IPS-18a (cell line): ENCODE measurements at regions not wholly inside any gene's neighbourhood (a gene's known extent, or its start where the extent isn't known, plus 50 kb on each side); places are given as distances from the start of the nearest gene placed in this dataset.
"Not testable (repeated sequence)": the region's sequence is repeated elsewhere in the genome, so short reads cannot be mapped to it uniquely, and the experiment has no call there.

Experiments used
- H3K27ac ChIP-seq: one replicate; pipeline ENCODE4 v1.5.1; 2013; ENCODE audit warnings: low read length
- H3K27me3 ChIP-seq: one replicate; pipeline ENCODE4 v1.6.1; 2013; ENCODE audit warnings: mild to moderate bottlenecking, low read length; ENCODE audit not compliant: control insufficient read depth, insufficient read depth
- H3K36me3 ChIP-seq: one replicate; pipeline ENCODE4 v1.6.1; 2013; ENCODE audit warnings: low read depth, low read length; ENCODE audit not compliant: control insufficient read depth
- H3K4me1 ChIP-seq: one replicate; pipeline ENCODE4 v1.6.1; 2013; ENCODE audit warnings: low read depth, low read length; ENCODE audit not compliant: control insufficient read depth
- H3K4me3 ChIP-seq: one replicate; pipeline ENCODE4 v1.5.1; 2013; ENCODE audit warnings: low read length
- H3K9ac ChIP-seq: one replicate; pipeline ENCODE4 v1.6.1; 2013; ENCODE audit warnings: mild to moderate bottlenecking, low read length, moderate library complexity
- H3K9me3 ChIP-seq: one replicate; pipeline ENCODE4 v1.6.1; 2013; ENCODE audit warnings: low read depth, low read length; ENCODE audit not compliant: control insufficient read depth

GRCh38 chr12:124375141-124375788, 80.4 kb downstream of the RFLNA start:
- no peaks in the 10 kb centered on the region for H3K27me3 ChIP-seq
- no peaks in the 10 kb centered on the region for H3K9me3 ChIP-seq
- H3K9ac ChIP-seq = no peak overlapping the region
- no peak overlapping the region for H3K4me3 ChIP-seq
- peaks cover 17% of the 10 kb centered on the region for H3K36me3 ChIP-seq
- no peak overlapping the region for H3K27ac ChIP-seq
- no peaks in the 10 kb centered on the region for H3K4me1 ChIP-seq

- H3K27ac ChIP-seq = no peak overlapping the region
- H3K9ac ChIP-seq = no peak overlapping the region
- no peaks in the 10 kb centered on the region for H3K9me3 ChIP-seq
- H3K4me3 ChIP-seq = no peak overlapping the region
- no peaks in the 10 kb centered on the region for H3K27me3 ChIP-seq
- H3K36me3 ChIP-seq = peaks cover 17% of the 10 kb centered on the region
- no peaks in the 10 kb centered on the region for H3K4me1 ChIP-seq
Measured at GRCh38 chr12:124374567-124374966, 79.7 kb downstream of the RFLNA start.

GRCh38 chr12:124374147-124374546, 79.3 kb downstream of the RFLNA start:
- Histone ChIP-seq H3K9me3 (no peaks in the 10 kb centered on the region), H3K27ac (no peak overlapping the region), H3K4me3 (no peak overlapping the region), H3K36me3 (peaks cover 17% of the 10 kb centered on the region), H3K27me3 (no peaks in the 10 kb centered on the region), H3K9ac (no peak overlapping the region), H3K4me1 (no peaks in the 10 kb centered on the region)

GRCh38 chr12:124373701-124374100, 78.8 kb downstream of the RFLNA start:
- H3K36me3 ChIP-seq = peaks cover 17% of the 10 kb centered on the region
- H3K4me1 ChIP-seq, H3K4me3 ChIP-seq, H3K27ac ChIP-seq, H3K27me3 ChIP-seq, H3K9me3 ChIP-seq, H3K9ac ChIP-seq: not testable (repeated sequence)

- no peaks in the 10 kb centered on the region for H3K4me1 ChIP-seq
- H3K36me3 ChIP-seq = peaks cover 14% of the 10 kb centered on the region
- H3K27me3 ChIP-seq = no peaks in the 10 kb centered on the region
- H3K27ac ChIP-seq = no peak overlapping the region
- H3K9me3 ChIP-seq = no peaks in the 10 kb centered on the region
- no peak overlapping the region for H3K4me3 ChIP-seq
- no peak overlapping the region for H3K9ac ChIP-seq
Measured at GRCh38 chr12:124372831-124373230, 77.9 kb downstream of the RFLNA start.

GRCh38 chr12:124371970-124372555, 77.2 kb downstream of the RFLNA start:
- H3K27me3 ChIP-seq = no peaks in the 10 kb centered on the region
- no peak overlapping the region for H3K9ac ChIP-seq
- H3K27ac ChIP-seq = no peak overlapping the region

GRCh38 chr12:124371366-124371765, 76.5 kb downstream of the RFLNA start:
- H3K4me1 ChIP-seq = no peaks in the 10 kb centered on the region
- no peak overlapping the region for H3K27ac ChIP-seq
- H3K36me3 ChIP-seq = peaks cover 7% of the 10 kb centered on the region
- no peak overlapping the region for H3K9ac ChIP-seq
- no peaks in the 10 kb centered on the region for H3K27me3 ChIP-seq
- no peaks in the 10 kb centered on the region for H3K9me3 ChIP-seq
- no peak overlapping the region for H3K4me3 ChIP-seq

More at GRCh38 chr12:124371970-124372555, 77.2 kb downstream of the RFLNA start:
- Histone ChIP-seq H3K4me3 (no peak overlapping the region), H3K9me3 (no peaks in the 10 kb centered on the region), H3K4me1 (no peaks in the 10 kb centered on the region), H3K36me3 (peaks cover 11% of the 10 kb centered on the region)

- Histone ChIP-seq H3K9ac (no peak overlapping the region), H3K4me3 (no peak overlapping the region), H3K36me3 (peaks cover 11% of the 10 kb centered on the region), H3K27me3 (no peaks in the 10 kb centered on the region), H3K27ac (no peak overlapping the region), H3K9me3 (no peaks in the 10 kb centered on the region), H3K4me1 (no peaks in the 10 kb centered on the region)
Measured at GRCh38 chr12:124370851-124371250, 76.0 kb downstream of the RFLNA start.

- H3K36me3 ChIP-seq = peaks cover 11% of the 10 kb centered on the region
- H3K4me3 ChIP-seq = no peak overlapping the region
- no peaks in the 10 kb centered on the region for H3K4me1 ChIP-seq
- H3K27ac ChIP-seq = no peak overlapping the region
- H3K9me3 ChIP-seq = no peaks in the 10 kb centered on the region
- H3K27me3 ChIP-seq = no peaks in the 10 kb centered on the region
- no peak overlapping the region for H3K9ac ChIP-seq
Measured at GRCh38 chr12:124370384-124370783, 75.5 kb downstream of the RFLNA start.

GRCh38 chr12:124369827-124370378, 75.0 kb downstream of the RFLNA start:
- H3K27ac ChIP-seq = no peak overlapping the region
- no peaks in the 10 kb centered on the region for H3K27me3 ChIP-seq
- H3K4me3 ChIP-seq = no peak overlapping the region
- no peaks in the 10 kb centered on the region for H3K4me1 ChIP-seq
- peaks cover 11% of the 10 kb centered on the region for H3K36me3 ChIP-seq
- no peak overlapping the region for H3K9ac ChIP-seq
- H3K9me3 ChIP-seq = no peaks in the 10 kb centered on the region

- Histone ChIP-seq H3K27me3 (no peaks in the 10 kb centered on the region), H3K9ac (no peak overlapping the region), H3K9me3 (no peaks in the 10 kb centered on the region), H3K27ac (no peak overlapping the region), H3K4me3 (no peak overlapping the region), H3K36me3 (peaks cover 11% of the 10 kb centered on the region), H3K4me1 (no peaks in the 10 kb centered on the region)
Measured at GRCh38 chr12:124369055-124369826, 74.3 kb downstream of the RFLNA start.
